Calu3 (cell line): ENCODE measurements at regions not wholly inside any gene's neighbourhood (a gene's known extent, or its start where the extent isn't known, plus 50 kb on each side); places are given as distances from the start of the nearest gene placed in this dataset.

ENCODE experiments used
- BruUV-seq: library from RNA; stranded (reverse); fragments of 400-500 nt; replicated peaks from 2 replicates; lab custom pipeline; 2021; lab: Mats Ljungman, UMichigan
- CTCF ChIA-PET: fragments of 300-600 bp; sonication (Branson Sonifier 250); formaldehyde crosslinking; loops from one replicate; lab custom pipeline; 2022; ENCODE audit warnings: antibody characterized with exemption; lab: Charles Lee
- DNase-seq: peaks from one replicate; pipeline ENCODE4 v3.0.0; 2022
- H3K27ac Mint-ChIP-seq: one replicate; pipeline ENCODE4 v1.8.0; 2022; ENCODE audit warnings: mixed read lengths; ENCODE audit not compliant: unreplicated experiment
- H3K27me3 Mint-ChIP-seq: one replicate; pipeline ENCODE4 v1.8.0; 2022; ENCODE audit warnings: mixed read lengths; ENCODE audit not compliant: unreplicated experiment
- H3K36me3 Mint-ChIP-seq: one replicate; pipeline ENCODE4 v1.8.0; 2022; ENCODE audit warnings: mild to moderate bottlenecking, moderate library complexity, mixed read lengths; ENCODE audit not compliant: insufficient read depth, unreplicated experiment
- H3K4me1 Mint-ChIP-seq: one replicate; pipeline ENCODE4 v1.8.0; 2022; ENCODE audit warnings: mild to moderate bottlenecking, low read depth, mixed read lengths; ENCODE audit not compliant: unreplicated experiment
- H3K4me3 Mint-ChIP-seq: one replicate; pipeline ENCODE4 v1.8.0; 2022; ENCODE audit warnings: mild to moderate bottlenecking, low read depth, moderate library complexity, mixed read lengths; ENCODE audit not compliant: unreplicated experiment
- H3K9me3 Mint-ChIP-seq: one replicate; pipeline ENCODE4 v1.8.0; 2022; ENCODE audit warnings: low read depth, mixed read lengths; ENCODE audit not compliant: unreplicated experiment
- CTCF ChIP-seq: fragments of 200-600 bp; IDR thresholded peaks from one replicate; pipeline ENCODE4 v1.8.0; 2022; ENCODE audit warnings: antibody characterized with exemption; ENCODE audit not compliant: unreplicated experiment
- intact Hi-C: fragments of 100-400 bp; cut with micrococcal nuclease; formaldehyde crosslinking; loops from one replicate; pipeline ENCODE4 v1.10.0; 2022; ENCODE audit not compliant: unreplicated experiment

GRCh38 chr5:156095709-156096241, 231.2 kb upstream of the SGCD start:
- Mint-ChIP-seq H3K36me3 (no peaks in the 10 kb centered on the region), H3K4me1 (no peaks in the 10 kb centered on the region), H3K4me3 (no peak overlapping the region), H3K9me3 (peaks cover 14% of the 10 kb centered on the region), H3K27me3 (no peaks in the 10 kb centered on the region), H3K27ac (no peak overlapping the region)
- CTCF ChIA-PET: no interaction called here
- intact Hi-C loops: no loop called here
- BruUV-seq: no TSS peak
- DNase-seq: no peak
- TF ChIP-seq CTCF: no peak

GRCh38 chr5:156096259-156096658, 230.7 kb upstream of the SGCD start:
- peaks cover 14% of the 10 kb centered on the region for H3K9me3 Mint-ChIP-seq
- no TSS peak for BruUV-seq

GRCh38 chr5:156103155-156103885, 223.6 kb upstream of the SGCD start:
- CTCF ChIA-PET: no interaction called here
- Mint-ChIP-seq H3K4me1 (no peaks in the 10 kb centered on the region), H3K27me3 (no peaks in the 10 kb centered on the region), H3K27ac (no peak overlapping the region), H3K4me3 (no peak overlapping the region), H3K36me3 (no peaks in the 10 kb centered on the region), H3K9me3 (peaks cover 2% of the 10 kb centered on the region)
- DNase-seq: no peak
- intact Hi-C loops: no loop called here
- no peak for TF ChIP-seq CTCF
- BruUV-seq: no TSS peak

More at GRCh38 chr5:156096259-156096658, 230.7 kb upstream of the SGCD start:
- intact Hi-C loops: no loop called here
- CTCF ChIA-PET: no interaction called here
- Mint-ChIP-seq H3K4me3 (no peak overlapping the region), H3K4me1 (no peaks in the 10 kb centered on the region), H3K27ac (no peak overlapping the region), H3K27me3 (no peaks in the 10 kb centered on the region), H3K36me3 (no peaks in the 10 kb centered on the region)
- no peak for TF ChIP-seq CTCF
- no peak for DNase-seq

- no peaks in the 10 kb centered on the region for H3K36me3 Mint-ChIP-seq
- TF ChIP-seq CTCF: no peak
- H3K9me3 Mint-ChIP-seq: peaks cover 8% of the 10 kb centered on the region
- CTCF ChIA-PET: no interaction called here
- no peak overlapping the region for H3K27ac Mint-ChIP-seq
- intact Hi-C loops: no loop called here
- H3K4me1 Mint-ChIP-seq: no peaks in the 10 kb centered on the region
- DNase-seq: no peak
- H3K4me3 Mint-ChIP-seq: no peak overlapping the region
- no peaks in the 10 kb centered on the region for H3K27me3 Mint-ChIP-seq
- no TSS peak for BruUV-seq
Observed at GRCh38 chr5:156109317-156110023, 217.5 kb upstream of the SGCD start.
